Activated T-cell treated with anti-CD3 and anti-CD28 coated beads for 48 hours (primary cell): ENCODE measurements at regions not wholly inside any gene's neighbourhood (a gene's known extent, or its start where the extent isn't known, plus 50 kb on each side); places are given as distances from the start of the nearest gene placed in this dataset.

Source experiments
- DNase-seq: peaks from one replicate; pipeline ENCODE4 v3.0.0-alpha.2; 2020; ENCODE audit warnings: low read depth

GRCh38 chr2:222146488-222146887, 152.3 kb downstream of the PAX3 start:
- DNase-seq = no peak

- DNase-seq = no peak
Observed at GRCh38 chr2:222142027-222142426, 156.8 kb downstream of the PAX3 start.

- DNase-seq = no peak
Observed at GRCh38 chr2:222136106-222136630, 162.6 kb downstream of the PAX3 start.

- no peak for DNase-seq
Observed at GRCh38 chr2:222134654-222135053, 164.1 kb downstream of the PAX3 start.

- DNase-seq = no peak
Observed at GRCh38 chr2:222133897-222134296, 164.9 kb downstream of the PAX3 start.

GRCh38 chr2:222130855-222131254, 167.9 kb downstream of the PAX3 start:
- DNase-seq = no peak

GRCh38 chr2:222127660-222128059, 171.1 kb downstream of the PAX3 start:
- no peak for DNase-seq

- DNase-seq = no peak
Observed at GRCh38 chr2:222120933-222121332, 177.9 kb downstream of the PAX3 start.

GRCh38 chr2:222115296-222115695, 183.5 kb downstream of the PAX3 start:
- DNase-seq = no peak

- DNase-seq = no peak
Observed at GRCh38 chr2:222108957-222109585, 189.7 kb downstream of the PAX3 start.

- DNase-seq = no peak
Observed at GRCh38 chr2:222108497-222108896, 190.3 kb downstream of the PAX3 start.

GRCh38 chr2:222105046-222105445, 193.8 kb downstream of the PAX3 start:
- DNase-seq = no peak

- DNase-seq = no peak
Observed at GRCh38 chr2:222102575-222103349, 196.0 kb downstream of the PAX3 start.

GRCh38 chr2:222100704-222101699, 197.8 kb downstream of the PAX3 start:
- DNase-seq = no peak

GRCh38 chr2:222088561-222088960, 210.2 kb downstream of the PAX3 start:
- DNase-seq = no peak

- no peak for DNase-seq
Observed at GRCh38 chr2:222087998-222088397, 210.8 kb downstream of the PAX3 start.

- DNase-seq = no peak
Observed at GRCh38 chr2:222082201-222082600, 216.6 kb downstream of the PAX3 start.

GRCh38 chr2:222080141-222080540, 218.7 kb downstream of the PAX3 start:
- no peak for DNase-seq

- no peak for DNase-seq
Observed at GRCh38 chr2:222076973-222077690, 221.7 kb downstream of the PAX3 start.

GRCh38 chr2:222074674-222075073, 224.1 kb downstream of the PAX3 start:
- DNase-seq = no peak

GRCh38 chr2:222071911-222072310, 226.9 kb downstream of the PAX3 start:
- DNase-seq = no peak

GRCh38 chr2:222064286-222064685, 234.5 kb downstream of the PAX3 start:
- DNase-seq = no peak
